ENCODE measurements at regions not wholly inside any gene's neighbourhood (a gene's known extent, or its start where the extent isn't known, plus 50 kb on each side); places are given as distances from the start of the nearest gene placed in this dataset.
"Not testable (repeated sequence)": the region's sequence is repeated elsewhere in the genome, so short reads cannot be mapped to it uniquely, and the experiment has no call there.

DNA sequence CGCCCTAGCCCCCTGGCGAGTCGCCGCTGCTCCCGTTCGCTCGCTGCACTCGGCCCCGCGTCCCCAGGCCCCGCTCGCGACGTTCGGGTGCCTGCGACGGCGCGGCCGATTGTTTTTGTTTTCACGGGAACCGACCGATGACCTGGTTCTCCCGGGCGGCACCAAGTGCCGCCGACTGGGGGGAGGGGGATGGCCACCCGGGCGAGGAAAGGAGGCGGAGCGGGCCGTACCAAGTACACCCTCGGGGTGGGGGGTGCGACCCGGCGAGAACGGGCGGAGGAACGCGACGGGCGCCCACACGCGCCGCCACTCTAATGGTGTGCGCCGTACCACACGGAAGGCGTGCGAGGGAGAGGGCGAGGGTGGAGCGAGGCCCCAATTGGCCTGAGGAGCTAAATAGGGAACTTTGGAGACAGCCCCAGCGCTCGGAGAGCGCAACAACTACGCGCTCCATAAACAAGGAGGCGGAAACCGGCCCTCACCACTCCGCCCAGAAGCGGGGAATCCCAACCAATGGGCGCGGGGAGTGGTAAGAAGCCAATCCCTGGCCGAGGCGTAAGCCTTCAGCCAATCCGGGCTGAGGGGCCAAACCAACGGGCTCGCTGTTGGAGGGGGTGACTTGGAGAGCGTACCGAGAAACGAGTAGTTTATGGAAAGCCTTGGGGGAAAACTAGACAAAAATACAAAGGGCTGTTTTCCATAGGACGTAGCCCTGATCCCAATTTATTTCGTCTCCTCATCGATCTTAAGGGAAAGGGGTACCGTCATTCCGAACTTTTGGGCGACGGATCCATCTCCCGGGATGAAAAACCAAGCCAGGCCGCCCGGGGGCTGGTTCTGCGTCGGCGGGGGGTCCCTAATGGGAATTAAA is 54.8 kb upstream of the PLGLB1 start:
- TF ChIP-seq, protein P1, sequence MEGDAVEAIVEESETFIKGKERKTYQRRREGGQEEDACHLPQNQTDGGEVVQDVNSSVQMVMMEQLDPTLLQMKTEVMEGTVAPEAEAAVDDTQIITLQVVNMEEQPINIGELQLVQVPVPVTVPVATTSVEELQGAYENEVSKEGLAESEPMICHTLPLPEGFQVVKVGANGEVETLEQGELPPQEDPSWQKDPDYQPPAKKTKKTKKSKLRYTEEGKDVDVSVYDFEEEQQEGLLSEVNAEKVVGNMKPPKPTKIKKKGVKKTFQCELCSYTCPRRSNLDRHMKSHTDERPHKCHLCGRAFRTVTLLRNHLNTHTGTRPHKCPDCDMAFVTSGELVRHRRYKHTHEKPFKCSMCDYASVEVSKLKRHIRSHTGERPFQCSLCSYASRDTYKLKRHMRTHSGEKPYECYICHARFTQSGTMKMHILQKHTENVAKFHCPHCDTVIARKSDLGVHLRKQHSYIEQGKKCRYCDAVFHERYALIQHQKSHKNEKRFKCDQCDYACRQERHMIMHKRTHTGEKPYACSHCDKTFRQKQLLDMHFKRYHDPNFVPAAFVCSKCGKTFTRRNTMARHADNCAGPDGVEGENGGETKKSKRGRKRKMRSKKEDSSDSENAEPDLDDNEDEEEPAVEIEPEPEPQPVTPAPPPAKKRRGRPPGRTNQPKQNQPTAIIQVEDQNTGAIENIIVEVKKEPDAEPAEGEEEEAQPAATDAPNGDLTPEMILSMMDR (IDR thresholded peaks at IDR 0.05): not testable (repeated sequence)
- TF ChIP-seq POLR2AphosphoS5 (IDR thresholded peaks at IDR 0.05) (peak; percentile 42), POLR2A (IDR thresholded peaks at IDR 0.05) (peak; percentile 81)
